Panc1 (cell line): ENCODE measurements at regions not wholly inside any gene's neighbourhood (a gene's known extent, or its start where the extent isn't known, plus 50 kb on each side); places are given as distances from the start of the nearest gene placed in this dataset.

Experiments used
- POLR2AphosphoS5 ChIP-seq: IDR thresholded peaks from 2 replicates; pipeline ENCODE4 v1.6.1; 2012; ENCODE audit warnings: mild to moderate bottlenecking, low read depth, low read length, moderate library complexity
- SIN3A ChIP-seq: IDR thresholded peaks from 2 replicates; pipeline ENCODE4 v1.6.1; 2012; ENCODE audit warnings: low read depth, mild to moderate bottlenecking, low read length, moderate library complexity, borderline replicate concordance; ENCODE audit not compliant: insufficient read depth
- TCF7L2 ChIP-seq: IDR thresholded peaks from 2 replicates; pipeline ENCODE4 v1.6.1; 2011; ENCODE audit warnings: mild to moderate bottlenecking, low read depth, low read length, inconsistent platforms
- TF ChIP-seq, protein P1 (sequence below): fragments of 450-650 bp; IDR thresholded peaks from 2 replicates; pipeline ENCODE4 v1.5.1; 2017; ENCODE audit warnings: mild to moderate bottlenecking
- TF ChIP-seq, protein P2 (sequence below), 2 experiments: IDR thresholded peaks; 2 replicates each; pipeline ENCODE4 v1.6.1; 2011 to 2012; ENCODE audit warnings: low read depth in 2 of 2, control low read depth in 1 of 2, low read length in 1 of 2, mild to moderate bottlenecking in 1 of 2, moderate library complexity in 1 of 2; ENCODE audit not compliant: insufficient read depth in 1 of 2

DNA sequence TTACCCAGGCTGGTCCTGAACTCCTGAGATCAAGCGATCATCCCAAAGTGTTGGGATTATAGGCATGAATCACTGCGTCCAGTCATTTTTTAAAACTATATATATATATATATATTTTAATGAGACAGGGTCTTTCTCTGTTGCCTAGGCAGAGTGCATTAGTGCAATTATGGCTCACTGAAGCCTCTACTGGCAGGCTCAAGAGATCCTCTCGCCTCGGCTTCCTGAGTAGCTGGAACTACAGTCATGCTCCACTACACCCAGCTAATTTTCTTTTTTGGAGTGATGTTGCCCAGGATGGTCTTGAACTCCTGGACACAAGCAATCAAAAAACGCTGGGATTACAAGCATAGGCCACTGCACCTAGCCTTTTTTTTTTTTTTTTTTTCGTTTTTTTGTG, 55.3 kb upstream of the KAT6B start:
- TF ChIP-seq, protein P1, sequence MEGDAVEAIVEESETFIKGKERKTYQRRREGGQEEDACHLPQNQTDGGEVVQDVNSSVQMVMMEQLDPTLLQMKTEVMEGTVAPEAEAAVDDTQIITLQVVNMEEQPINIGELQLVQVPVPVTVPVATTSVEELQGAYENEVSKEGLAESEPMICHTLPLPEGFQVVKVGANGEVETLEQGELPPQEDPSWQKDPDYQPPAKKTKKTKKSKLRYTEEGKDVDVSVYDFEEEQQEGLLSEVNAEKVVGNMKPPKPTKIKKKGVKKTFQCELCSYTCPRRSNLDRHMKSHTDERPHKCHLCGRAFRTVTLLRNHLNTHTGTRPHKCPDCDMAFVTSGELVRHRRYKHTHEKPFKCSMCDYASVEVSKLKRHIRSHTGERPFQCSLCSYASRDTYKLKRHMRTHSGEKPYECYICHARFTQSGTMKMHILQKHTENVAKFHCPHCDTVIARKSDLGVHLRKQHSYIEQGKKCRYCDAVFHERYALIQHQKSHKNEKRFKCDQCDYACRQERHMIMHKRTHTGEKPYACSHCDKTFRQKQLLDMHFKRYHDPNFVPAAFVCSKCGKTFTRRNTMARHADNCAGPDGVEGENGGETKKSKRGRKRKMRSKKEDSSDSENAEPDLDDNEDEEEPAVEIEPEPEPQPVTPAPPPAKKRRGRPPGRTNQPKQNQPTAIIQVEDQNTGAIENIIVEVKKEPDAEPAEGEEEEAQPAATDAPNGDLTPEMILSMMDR, result no peak
- TF ChIP-seq POLR2AphosphoS5, result no peak
- TF ChIP-seq, protein P2, sequence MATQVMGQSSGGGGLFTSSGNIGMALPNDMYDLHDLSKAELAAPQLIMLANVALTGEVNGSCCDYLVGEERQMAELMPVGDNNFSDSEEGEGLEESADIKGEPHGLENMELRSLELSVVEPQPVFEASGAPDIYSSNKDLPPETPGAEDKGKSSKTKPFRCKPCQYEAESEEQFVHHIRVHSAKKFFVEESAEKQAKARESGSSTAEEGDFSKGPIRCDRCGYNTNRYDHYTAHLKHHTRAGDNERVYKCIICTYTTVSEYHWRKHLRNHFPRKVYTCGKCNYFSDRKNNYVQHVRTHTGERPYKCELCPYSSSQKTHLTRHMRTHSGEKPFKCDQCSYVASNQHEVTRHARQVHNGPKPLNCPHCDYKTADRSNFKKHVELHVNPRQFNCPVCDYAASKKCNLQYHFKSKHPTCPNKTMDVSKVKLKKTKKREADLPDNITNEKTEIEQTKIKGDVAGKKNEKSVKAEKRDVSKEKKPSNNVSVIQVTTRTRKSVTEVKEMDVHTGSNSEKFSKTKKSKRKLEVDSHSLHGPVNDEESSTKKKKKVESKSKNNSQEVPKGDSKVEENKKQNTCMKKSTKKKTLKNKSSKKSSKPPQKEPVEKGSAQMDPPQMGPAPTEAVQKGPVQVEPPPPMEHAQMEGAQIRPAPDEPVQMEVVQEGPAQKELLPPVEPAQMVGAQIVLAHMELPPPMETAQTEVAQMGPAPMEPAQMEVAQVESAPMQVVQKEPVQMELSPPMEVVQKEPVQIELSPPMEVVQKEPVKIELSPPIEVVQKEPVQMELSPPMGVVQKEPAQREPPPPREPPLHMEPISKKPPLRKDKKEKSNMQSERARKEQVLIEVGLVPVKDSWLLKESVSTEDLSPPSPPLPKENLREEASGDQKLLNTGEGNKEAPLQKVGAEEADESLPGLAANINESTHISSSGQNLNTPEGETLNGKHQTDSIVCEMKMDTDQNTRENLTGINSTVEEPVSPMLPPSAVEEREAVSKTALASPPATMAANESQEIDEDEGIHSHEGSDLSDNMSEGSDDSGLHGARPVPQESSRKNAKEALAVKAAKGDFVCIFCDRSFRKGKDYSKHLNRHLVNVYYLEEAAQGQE (IDR thresholded peaks at IDR 0.05; ENCODE audit: insufficient read depth in 1 of 2, low read depth in 2 of 2, low read length in 1 of 2), result no peak
- no peak for TF ChIP-seq SIN3A
- TF ChIP-seq TCF7L2, result no peak
